ENCODE measurements at regions not wholly inside any gene's neighbourhood (a gene's known extent, or its start where the extent isn't known, plus 50 kb on each side); places are given as distances from the start of the nearest gene placed in this dataset.

GRCh38 chr5:175378444-175379028 is 65.4 kb downstream of the DRD1 start:
- DNase-seq, result no peak

GRCh38 chr5:175377816-175378215 is 66.2 kb downstream of the DRD1 start:
- Histone ChIP-seq H3K4me3 (no peak overlapping the region), H3K27ac (peak overlapping the region in 1 of 4 donors; percentile 10), H3K27me3 (peaks cover 0 to 7% (median 0%) of the 10 kb centered on the region in 4 donors), H3K9me3 (no peaks in the 10 kb centered on the region), H3K36me3 (no peaks in the 10 kb centered on the region), H3K4me1 (peaks cover 0 to 19% (median 6%) of the 10 kb centered on the region in 3 donors)
- no peak for DNase-seq
- intact Hi-C loops (cut with DNase I), result no loop called here
- 0 to 12% methylated on average over 1 of the region's 1 CpG for WGBS, 2 donors
- no peak for TF ChIP-seq CTCF (IDR thresholded peaks at IDR 0.05)
- no peak for TF ChIP-seq POLR2A (IDR thresholded peaks at IDR 0.05)

More at GRCh38 chr5:175378444-175379028, 65.4 kb downstream of the DRD1 start:
- Histone ChIP-seq H3K27me3 (peaks cover 0 to 7% (median 0%) of the 10 kb centered on the region in 4 donors), H3K4me3 (no peak overlapping the region), H3K4me1 (peaks cover 0 to 19% (median 6%) of the 10 kb centered on the region in 3 donors), H3K9me3 (no peaks in the 10 kb centered on the region), H3K27ac (peak overlapping the region in 1 of 4 donors; percentile 10), H3K36me3 (no peaks in the 10 kb centered on the region)
- WGBS, 2 donors, result 12 to 13% methylated on average over 5 of the region's 5 CpGs
- intact Hi-C loops (cut with DNase I), result no loop called here
- TF ChIP-seq CTCF (IDR thresholded peaks at IDR 0.05) (no peak), POLR2A (IDR thresholded peaks at IDR 0.05) (no peak)

GRCh38 chr5:175374166-175374875 is 69.7 kb downstream of the DRD1 start:
- Histone ChIP-seq H3K27me3 (peaks cover 0 to 7% (median 0%) of the 10 kb centered on the region in 4 donors), H3K9me3 (no peaks in the 10 kb centered on the region), H3K4me1 (peaks cover 0 to 19% (median 6%) of the 10 kb centered on the region in 3 donors), H3K27ac (no peak overlapping the region), H3K4me3 (no peak overlapping the region), H3K36me3 (no peaks in the 10 kb centered on the region)
- TF ChIP-seq CTCF (IDR thresholded peaks at IDR 0.05) (no peak), POLR2A (IDR thresholded peaks at IDR 0.05) (no peak)
- DNase-seq, result no peak
- WGBS, 2 donors, result 81 to 87% methylated on average over 2 of the region's 2 CpGs
- intact Hi-C loops (cut with DNase I), result no loop called here

GRCh38 chr5:175365866-175366265 is 78.1 kb downstream of the DRD1 start:
- no peaks in the 10 kb centered on the region for H3K36me3 ChIP-seq
- no peak for DNase-seq
- H3K4me3 ChIP-seq, result no peak overlapping the region
- TF ChIP-seq CTCF (IDR thresholded peaks at IDR 0.05) (no peak), POLR2A (IDR thresholded peaks at IDR 0.05) (no peak)
- no CpG with 5 or more reads among the region's 1 CpG for WGBS, 2 donors
- no peaks in the 10 kb centered on the region for H3K9me3 ChIP-seq
- no peaks in the 10 kb centered on the region for H3K4me1 ChIP-seq
- intact Hi-C loops (cut with DNase I), result no loop called here
- no peak overlapping the region for H3K27ac ChIP-seq
- peaks cover 0 to 9% (median 0%) of the 10 kb centered on the region in 4 donors for H3K27me3 ChIP-seq

- H3K9me3 ChIP-seq, result no peaks in the 10 kb centered on the region
- intact Hi-C loops (cut with DNase I), result no loop called here
- no peak overlapping the region for H3K4me3 ChIP-seq
- H3K36me3 ChIP-seq, result no peaks in the 10 kb centered on the region
- no peak overlapping the region for H3K27ac ChIP-seq
- H3K27me3 ChIP-seq, result peaks cover 0 to 9% (median 0%) of the 10 kb centered on the region in 4 donors
- WGBS, 2 donors, result 69 to 82% methylated on average over 5 of the region's 5 CpGs
- H3K4me1 ChIP-seq, result no peaks in the 10 kb centered on the region
- DNase-seq, result no peak
- TF ChIP-seq CTCF (IDR thresholded peaks at IDR 0.05) (no peak), POLR2A (IDR thresholded peaks at IDR 0.05) (no peak)
These were observed 80.7 kb downstream of the DRD1 start for GRCh38 chr5:175363300-175363699.

Data from esophagus squamous epithelium (tissue), 5 donors.